ENCODE measurements at regions not wholly inside any gene's neighbourhood (a gene's known extent, or its start where the extent isn't known, plus 50 kb on each side); places are given as distances from the start of the nearest gene placed in this dataset.

GRCh38 chr5:56612353-56612752, 203.0 kb upstream of the MAP3K1 start:
- no peak for ATAC-seq
- intact Hi-C loops (cut with DNase I): loop anchor here (10.0 kb wide), 1 partner anchor 202 kb away; the partner anchor contains the start of gene MAP3K1
- no peak for DNase-seq (ENCODE audit: missing footprints)

- no peak for ATAC-seq
- DNase-seq (ENCODE audit: missing footprints): no peak
- intact Hi-C loops (cut with DNase I): loop anchor here (10.0 kb wide), 1 partner anchor 205 kb away; the partner anchor contains the start of gene MAP3K1
Observed at GRCh38 chr5:56610093-56610698, 205.2 kb upstream of the MAP3K1 start.

- intact Hi-C loops (cut with DNase I): no loop called here
- no peak for DNase-seq (ENCODE audit: missing footprints)
- ATAC-seq: peak; percentile 44
Observed at GRCh38 chr5:56608217-56608925, 207.0 kb upstream of the MAP3K1 start.

- DNase-seq (ENCODE audit: missing footprints) (no peak), ATAC-seq (no peak)
- intact Hi-C loops (cut with DNase I): no loop called here
Observed at GRCh38 chr5:56607551-56607950, 207.8 kb upstream of the MAP3K1 start.

GRCh38 chr5:56607074-56607473, 208.3 kb upstream of the MAP3K1 start:
- no peak for ATAC-seq
- intact Hi-C loops (cut with DNase I): no loop called here

GRCh38 chr5:56606192-56606591, 209.2 kb upstream of the MAP3K1 start:
- ATAC-seq: no peak
- DNase-seq (ENCODE audit: missing footprints): no peak
- intact Hi-C loops (cut with DNase I): no loop called here

More at GRCh38 chr5:56607074-56607473, 208.3 kb upstream of the MAP3K1 start:
- DNase-seq (ENCODE audit: missing footprints): no peak

- ATAC-seq: no peak
- intact Hi-C loops (cut with DNase I): no loop called here
- no peak for DNase-seq (ENCODE audit: missing footprints)
Observed at GRCh38 chr5:56605231-56605630, 210.1 kb upstream of the MAP3K1 start.

GRCh38 chr5:56601641-56602071, 213.7 kb upstream of the MAP3K1 start:
- DNase-seq (ENCODE audit: missing footprints) (no peak), ATAC-seq (peak; percentile 16)
- intact Hi-C loops (cut with DNase I): no loop called here

- DNase-seq (ENCODE audit: missing footprints) (no peak), ATAC-seq (no peak)
- intact Hi-C loops (cut with DNase I): no loop called here
Observed at GRCh38 chr5:56598941-56599340, 216.4 kb upstream of the MAP3K1 start.

GRCh38 chr5:56596155-56596554, 219.2 kb upstream of the MAP3K1 start:
- no peak for DNase-seq (ENCODE audit: missing footprints)
- ATAC-seq: no peak
- intact Hi-C loops (cut with DNase I): no loop called here

- intact Hi-C loops (cut with DNase I): no loop called here
- ATAC-seq (no peak), DNase-seq (ENCODE audit: missing footprints) (no peak)
Observed at GRCh38 chr5:56595566-56595965, 219.8 kb upstream of the MAP3K1 start.

- no peak for ATAC-seq
- no peak for DNase-seq (ENCODE audit: missing footprints)
- intact Hi-C loops (cut with DNase I): no loop called here
Observed at GRCh38 chr5:56594792-56595191, 220.6 kb upstream of the MAP3K1 start.

GRCh38 chr5:56591081-56591480, 224.3 kb upstream of the MAP3K1 start:
- DNase-seq (ENCODE audit: missing footprints) (no peak), ATAC-seq (no peak)
- intact Hi-C loops (cut with DNase I): no loop called here

- intact Hi-C loops (cut with DNase I): loop anchor here (5.0 to 10.0 kb wide), 2 partner anchors 105 to 317 kb away; no protein-coding TSS in a partner anchor
- no peak for DNase-seq (ENCODE audit: missing footprints)
- no peak for ATAC-seq
Observed at GRCh38 chr5:56589481-56589860, 225.9 kb upstream of the MAP3K1 start.

GRCh38 chr5:56588636-56589480, 226.5 kb upstream of the MAP3K1 start:
- peak; percentile 73 for ATAC-seq
- intact Hi-C loops (cut with DNase I): loop anchor here (5.0 to 10.0 kb wide), 2 partner anchors 106 to 317 kb away; no protein-coding TSS in a partner anchor
- DNase-seq (ENCODE audit: missing footprints): peak; percentile 76

- ATAC-seq (no peak), DNase-seq (ENCODE audit: missing footprints) (no peak)
- intact Hi-C loops (cut with DNase I): loop anchor here (5.0 to 10.0 kb wide), 2 partner anchors 107 to 316 kb away; no protein-coding TSS in a partner anchor
Observed at GRCh38 chr5:56588131-56588487, 227.2 kb upstream of the MAP3K1 start.

- DNase-seq (ENCODE audit: missing footprints) (no peak), ATAC-seq (no peak)
- intact Hi-C loops (cut with DNase I): loop anchor here (5.0 to 10.0 kb wide), 2 partner anchors 107 to 315 kb away; no protein-coding TSS in a partner anchor
Observed at GRCh38 chr5:56587381-56588130, 227.8 kb upstream of the MAP3K1 start.

- DNase-seq (ENCODE audit: missing footprints) (peak; percentile 75), ATAC-seq (peak; percentile 84)
- intact Hi-C loops (cut with DNase I): loop anchor here (5.0 to 10.0 kb wide), 2 partner anchors 109 to 314 kb away; no protein-coding TSS in a partner anchor
Observed at GRCh38 chr5:56585999-56586691, 229.2 kb upstream of the MAP3K1 start.
